ENCODE measurements at regions not wholly inside any gene's neighbourhood (a gene's known extent, or its start where the extent isn't known, plus 50 kb on each side); places are given as distances from the start of the nearest gene placed in this dataset.

DNA sequence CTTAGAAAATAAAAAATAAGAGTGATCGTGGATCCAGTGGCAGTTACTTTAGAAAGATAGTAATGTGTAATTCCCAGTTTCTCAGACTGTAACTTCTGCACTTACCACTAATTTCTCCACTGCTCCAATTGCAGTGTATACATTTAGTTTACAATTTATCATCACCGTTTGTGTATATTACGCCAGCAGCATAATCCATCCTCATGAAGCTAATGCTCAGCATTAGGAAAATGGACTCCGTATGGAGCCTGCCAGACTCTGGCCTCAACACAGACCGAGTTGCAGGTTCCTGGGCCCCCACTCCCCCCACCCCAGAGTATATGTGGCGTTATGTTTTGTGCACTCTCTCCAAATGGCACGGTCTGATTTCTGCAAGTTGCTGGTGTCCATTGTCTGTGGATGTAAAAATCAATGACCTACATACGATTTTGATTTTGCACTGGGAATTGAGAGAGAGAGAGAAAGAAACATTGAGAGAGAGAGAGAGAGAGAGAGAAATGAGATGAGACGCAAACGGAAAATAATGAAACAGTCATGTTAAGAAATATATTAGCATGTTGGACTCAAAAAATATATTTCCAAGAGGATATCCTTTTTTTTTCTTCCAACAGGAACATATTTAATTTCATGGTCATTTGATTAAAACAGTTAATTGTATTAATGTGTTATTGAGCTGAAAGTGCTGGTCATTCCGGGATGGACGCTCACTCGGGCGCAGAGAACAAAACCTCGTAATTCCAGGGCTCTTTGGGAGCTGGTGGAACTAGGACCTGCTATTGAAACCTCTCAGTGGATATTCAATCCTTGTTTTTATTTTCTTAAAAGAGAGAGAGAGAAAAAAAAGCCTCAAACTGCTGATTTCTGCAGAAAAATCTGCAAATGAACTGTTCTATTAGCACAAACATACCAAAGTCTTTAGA lies 278.8 kb downstream of the TSHZ3 start:
- Histone ChIP-seq H3K27me3 (ENCODE audit: control insufficient read depth, insufficient read depth, low read length) (no peaks in the 10 kb centered on the region; the same call in 1 of the 2 replicates), H3K9me3 (ENCODE audit: control insufficient read depth, insufficient read depth, low read depth, low read length) (no peaks in the 10 kb centered on the region), H3K36me3 (ENCODE audit: control insufficient read depth, insufficient read depth, low read length) (no peaks in the 10 kb centered on the region), H3K4me3 (ENCODE audit: low read depth in 2 of 2, low read length in 2 of 2) (no peak overlapping the region), H3K27ac (ENCODE audit: low read length) (no peak overlapping the region), H3K4me1 (ENCODE audit: control insufficient read depth, insufficient read depth, low read length) (peaks cover 3% of the 10 kb centered on the region; the same call in 1 of the 2 replicates)
- intact Hi-C loops (cut with micrococcal nuclease; ENCODE audit: unreplicated experiment) (no loop called here), in situ Hi-C loops (cut with HindIII; ENCODE audit: low pct_unique_long_range_greater_than_20kb, low sequenced_read_pairs) (no loop called here)
- POLR2A ChIA-PET, result no interaction called here
- DNase-seq (ENCODE audit: low read depth, low spot score), result no peak
- BruUV-seq (replicated peaks), result no TSS peak
- no peak for TF ChIP-seq TCF7L2 (IDR thresholded peaks at IDR 0.05; ENCODE audit: low read depth, low read length)
- TF ChIP-seq POLR2AphosphoS5 (IDR thresholded peaks at IDR 0.05; ENCODE audit: low read depth, low read length), result no peak
- TF ChIP-seq, protein P1, sequence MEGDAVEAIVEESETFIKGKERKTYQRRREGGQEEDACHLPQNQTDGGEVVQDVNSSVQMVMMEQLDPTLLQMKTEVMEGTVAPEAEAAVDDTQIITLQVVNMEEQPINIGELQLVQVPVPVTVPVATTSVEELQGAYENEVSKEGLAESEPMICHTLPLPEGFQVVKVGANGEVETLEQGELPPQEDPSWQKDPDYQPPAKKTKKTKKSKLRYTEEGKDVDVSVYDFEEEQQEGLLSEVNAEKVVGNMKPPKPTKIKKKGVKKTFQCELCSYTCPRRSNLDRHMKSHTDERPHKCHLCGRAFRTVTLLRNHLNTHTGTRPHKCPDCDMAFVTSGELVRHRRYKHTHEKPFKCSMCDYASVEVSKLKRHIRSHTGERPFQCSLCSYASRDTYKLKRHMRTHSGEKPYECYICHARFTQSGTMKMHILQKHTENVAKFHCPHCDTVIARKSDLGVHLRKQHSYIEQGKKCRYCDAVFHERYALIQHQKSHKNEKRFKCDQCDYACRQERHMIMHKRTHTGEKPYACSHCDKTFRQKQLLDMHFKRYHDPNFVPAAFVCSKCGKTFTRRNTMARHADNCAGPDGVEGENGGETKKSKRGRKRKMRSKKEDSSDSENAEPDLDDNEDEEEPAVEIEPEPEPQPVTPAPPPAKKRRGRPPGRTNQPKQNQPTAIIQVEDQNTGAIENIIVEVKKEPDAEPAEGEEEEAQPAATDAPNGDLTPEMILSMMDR (IDR thresholded peaks at IDR 0.05), result no peak
- TF ChIP-seq, protein P2, sequence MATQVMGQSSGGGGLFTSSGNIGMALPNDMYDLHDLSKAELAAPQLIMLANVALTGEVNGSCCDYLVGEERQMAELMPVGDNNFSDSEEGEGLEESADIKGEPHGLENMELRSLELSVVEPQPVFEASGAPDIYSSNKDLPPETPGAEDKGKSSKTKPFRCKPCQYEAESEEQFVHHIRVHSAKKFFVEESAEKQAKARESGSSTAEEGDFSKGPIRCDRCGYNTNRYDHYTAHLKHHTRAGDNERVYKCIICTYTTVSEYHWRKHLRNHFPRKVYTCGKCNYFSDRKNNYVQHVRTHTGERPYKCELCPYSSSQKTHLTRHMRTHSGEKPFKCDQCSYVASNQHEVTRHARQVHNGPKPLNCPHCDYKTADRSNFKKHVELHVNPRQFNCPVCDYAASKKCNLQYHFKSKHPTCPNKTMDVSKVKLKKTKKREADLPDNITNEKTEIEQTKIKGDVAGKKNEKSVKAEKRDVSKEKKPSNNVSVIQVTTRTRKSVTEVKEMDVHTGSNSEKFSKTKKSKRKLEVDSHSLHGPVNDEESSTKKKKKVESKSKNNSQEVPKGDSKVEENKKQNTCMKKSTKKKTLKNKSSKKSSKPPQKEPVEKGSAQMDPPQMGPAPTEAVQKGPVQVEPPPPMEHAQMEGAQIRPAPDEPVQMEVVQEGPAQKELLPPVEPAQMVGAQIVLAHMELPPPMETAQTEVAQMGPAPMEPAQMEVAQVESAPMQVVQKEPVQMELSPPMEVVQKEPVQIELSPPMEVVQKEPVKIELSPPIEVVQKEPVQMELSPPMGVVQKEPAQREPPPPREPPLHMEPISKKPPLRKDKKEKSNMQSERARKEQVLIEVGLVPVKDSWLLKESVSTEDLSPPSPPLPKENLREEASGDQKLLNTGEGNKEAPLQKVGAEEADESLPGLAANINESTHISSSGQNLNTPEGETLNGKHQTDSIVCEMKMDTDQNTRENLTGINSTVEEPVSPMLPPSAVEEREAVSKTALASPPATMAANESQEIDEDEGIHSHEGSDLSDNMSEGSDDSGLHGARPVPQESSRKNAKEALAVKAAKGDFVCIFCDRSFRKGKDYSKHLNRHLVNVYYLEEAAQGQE (IDR thresholded peaks at IDR 0.05; ENCODE audit: insufficient read depth in 1 of 2, low read depth in 2 of 2, low read length in 1 of 2), result no peak
- no peak for TF ChIP-seq SIN3A (IDR thresholded peaks at IDR 0.05; ENCODE audit: borderline replicate concordance, insufficient read depth, low read depth, low read length)
- ATAC-seq, result no peak
- CTCF ChIA-PET, result no interaction called here

DNA sequence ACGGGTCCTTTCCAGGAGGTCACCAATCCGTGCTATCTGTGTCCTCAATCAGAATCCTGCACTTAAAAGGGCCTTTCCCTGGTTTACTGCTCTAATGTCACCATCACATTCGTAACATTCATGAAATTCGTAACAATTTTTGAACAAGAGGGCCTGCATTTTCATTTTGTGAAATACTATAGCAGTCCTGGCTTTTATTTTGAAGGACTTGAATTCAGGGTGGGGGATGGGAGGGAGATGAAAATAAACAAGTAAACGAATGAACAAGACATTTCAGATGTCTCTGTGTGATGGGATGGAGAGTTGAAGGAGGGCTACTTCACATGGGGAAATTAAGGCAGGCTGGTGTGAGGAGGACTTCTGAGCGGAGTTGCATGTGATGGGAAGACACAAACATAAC lies 281.0 kb downstream of the TSHZ3 start:
- Histone ChIP-seq H3K4me1 (ENCODE audit: control insufficient read depth, insufficient read depth, low read length) (peaks cover 3% of the 10 kb centered on the region; the same call in 1 of the 2 replicates), H3K9me3 (ENCODE audit: control insufficient read depth, insufficient read depth, low read depth, low read length) (no peaks in the 10 kb centered on the region), H3K27me3 (ENCODE audit: control insufficient read depth, insufficient read depth, low read length) (no peaks in the 10 kb centered on the region), H3K4me3 (ENCODE audit: low read depth in 2 of 2, low read length in 2 of 2) (no peak overlapping the region), H3K36me3 (ENCODE audit: control insufficient read depth, insufficient read depth, low read length) (no peaks in the 10 kb centered on the region), H3K27ac (ENCODE audit: low read length) (no peak overlapping the region)
- TF ChIP-seq, protein P1 (IDR thresholded peaks at IDR 0.05), result no peak
- TF ChIP-seq TCF7L2 (IDR thresholded peaks at IDR 0.05; ENCODE audit: low read depth, low read length) (no peak), SIN3A (IDR thresholded peaks at IDR 0.05; ENCODE audit: borderline replicate concordance, insufficient read depth, low read depth, low read length) (no peak), POLR2AphosphoS5 (IDR thresholded peaks at IDR 0.05; ENCODE audit: low read depth, low read length) (no peak)
- TF ChIP-seq, protein P2 (IDR thresholded peaks at IDR 0.05; ENCODE audit: insufficient read depth in 1 of 2, low read depth in 2 of 2, low read length in 1 of 2), result no peak
- ChIA-PET CTCF (no interaction called here), POLR2A (no interaction called here)
- no peak for DNase-seq (ENCODE audit: low read depth, low spot score)
- no TSS peak for BruUV-seq (replicated peaks)
- no peak for ATAC-seq
- intact Hi-C loops (cut with micrococcal nuclease; ENCODE audit: unreplicated experiment) (no loop called here), in situ Hi-C loops (cut with HindIII; ENCODE audit: low pct_unique_long_range_greater_than_20kb, low sequenced_read_pairs) (no loop called here)

Data from Panc1 (cell line).